ENCODE measurements at regions not wholly inside any gene's neighbourhood (a gene's known extent, or its start where the extent isn't known, plus 50 kb on each side); places are given as distances from the start of the nearest gene placed in this dataset.

GRCh38 chr2:887639-888038 lies 63.0 kb upstream of the SNTG2 start:
- no peaks in the 10 kb centered on the region for H3K36me3 ChIP-seq (ENCODE audit: control insufficient read depth, insufficient read depth, low read length)
- H3K4me3 ChIP-seq (ENCODE audit: insufficient read depth, low read depth, low read length), result no peak overlapping the region
- peaks cover 5% of the 10 kb centered on the region for H3K4me1 ChIP-seq (ENCODE audit: control insufficient read depth, insufficient read depth, low read length)
- no peak overlapping the region for H3K27ac ChIP-seq (ENCODE audit: insufficient read depth, low read depth, low read length, poor library complexity, severe bottlenecking)
- 62 to 69% methylated on average over 6 of the region's 6 CpGs for WGBS, 2 experiments
- no peaks in the 10 kb centered on the region for H3K27me3 ChIP-seq (ENCODE audit: control insufficient read depth, insufficient read depth, low read length, poor library complexity, severe bottlenecking)
- no peaks in the 10 kb centered on the region for H3K9me3 ChIP-seq (ENCODE audit: control insufficient read depth, low read length)

GRCh38 chr2:886072-887022 lies 64.3 kb upstream of the SNTG2 start:
- H3K27ac ChIP-seq (ENCODE audit: insufficient read depth, low read depth, low read length, poor library complexity, severe bottlenecking), result no peak overlapping the region

DNA sequence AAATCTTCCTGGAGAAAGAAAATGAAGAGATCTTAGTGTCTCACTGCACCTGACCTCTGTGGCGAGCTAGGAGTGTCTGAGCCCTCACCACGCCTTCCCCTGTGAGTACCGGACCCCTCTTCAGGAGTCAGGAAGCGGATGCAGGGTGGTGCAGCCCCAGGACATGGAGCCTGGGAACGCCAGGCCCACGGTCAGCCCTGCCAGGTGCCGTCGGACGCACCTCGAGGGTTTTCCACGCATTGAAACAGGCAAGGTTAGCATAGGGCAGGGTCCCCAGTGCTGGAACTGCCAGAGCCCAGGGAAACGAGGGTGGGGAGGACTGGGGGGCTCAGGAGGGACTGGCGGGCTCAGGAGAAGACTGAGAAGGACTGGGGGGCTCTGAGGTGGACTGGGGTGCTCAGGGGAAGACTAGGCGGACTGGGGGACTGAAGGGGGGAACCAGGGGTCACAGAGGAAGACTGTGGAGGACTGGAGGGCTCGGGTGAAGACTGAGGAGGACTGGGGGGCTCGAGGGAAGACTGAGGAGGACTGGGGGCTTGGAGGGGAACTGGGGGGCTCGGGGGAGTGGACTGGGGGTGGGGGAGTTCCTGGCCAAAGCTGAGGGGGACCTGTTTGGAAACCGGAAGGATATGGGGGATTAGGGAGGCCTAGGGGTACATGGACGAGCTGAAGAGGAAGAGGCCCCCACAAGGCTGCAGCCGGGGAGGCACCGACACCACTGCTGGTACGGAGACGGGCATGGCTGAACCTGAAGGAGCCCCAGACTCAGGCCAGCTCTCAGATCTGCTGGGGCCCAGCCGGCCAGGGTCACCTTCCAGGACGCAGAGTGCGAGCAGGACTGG lies 65.2 kb upstream of the SNTG2 start:
- Histone ChIP-seq H3K36me3 (ENCODE audit: control insufficient read depth, insufficient read depth, low read length) (no peaks in the 10 kb centered on the region), H3K9me3 (ENCODE audit: control insufficient read depth, low read length) (no peaks in the 10 kb centered on the region), H3K27ac (ENCODE audit: insufficient read depth, low read depth, low read length, poor library complexity, severe bottlenecking) (no peak overlapping the region), H3K27me3 (ENCODE audit: control insufficient read depth, insufficient read depth, low read length, poor library complexity, severe bottlenecking) (no peaks in the 10 kb centered on the region), H3K4me1 (ENCODE audit: control insufficient read depth, insufficient read depth, low read length) (peaks cover 5% of the 10 kb centered on the region), H3K4me3 (ENCODE audit: insufficient read depth, low read depth, low read length) (no peak overlapping the region)
- 93 to 94% methylated on average over 26 of the region's 26 CpGs for WGBS, 2 experiments

More at GRCh38 chr2:886072-887022, 64.3 kb upstream of the SNTG2 start:
- Histone ChIP-seq H3K27me3 (ENCODE audit: control insufficient read depth, insufficient read depth, low read length, poor library complexity, severe bottlenecking) (no peaks in the 10 kb centered on the region), H3K9me3 (ENCODE audit: control insufficient read depth, low read length) (no peaks in the 10 kb centered on the region), H3K36me3 (ENCODE audit: control insufficient read depth, insufficient read depth, low read length) (no peaks in the 10 kb centered on the region), H3K4me1 (ENCODE audit: control insufficient read depth, insufficient read depth, low read length) (peaks cover 5% of the 10 kb centered on the region), H3K4me3 (ENCODE audit: insufficient read depth, low read depth, low read length) (no peak overlapping the region)
- WGBS, 2 experiments, result 92 to 93% methylated on average over 34 of the region's 34 CpGs

GRCh38 chr2:883803-884748 lies 66.6 kb upstream of the SNTG2 start:
- 83 to 85% methylated on average over 19 of the region's 21 CpGs for WGBS, 2 experiments

DNA sequence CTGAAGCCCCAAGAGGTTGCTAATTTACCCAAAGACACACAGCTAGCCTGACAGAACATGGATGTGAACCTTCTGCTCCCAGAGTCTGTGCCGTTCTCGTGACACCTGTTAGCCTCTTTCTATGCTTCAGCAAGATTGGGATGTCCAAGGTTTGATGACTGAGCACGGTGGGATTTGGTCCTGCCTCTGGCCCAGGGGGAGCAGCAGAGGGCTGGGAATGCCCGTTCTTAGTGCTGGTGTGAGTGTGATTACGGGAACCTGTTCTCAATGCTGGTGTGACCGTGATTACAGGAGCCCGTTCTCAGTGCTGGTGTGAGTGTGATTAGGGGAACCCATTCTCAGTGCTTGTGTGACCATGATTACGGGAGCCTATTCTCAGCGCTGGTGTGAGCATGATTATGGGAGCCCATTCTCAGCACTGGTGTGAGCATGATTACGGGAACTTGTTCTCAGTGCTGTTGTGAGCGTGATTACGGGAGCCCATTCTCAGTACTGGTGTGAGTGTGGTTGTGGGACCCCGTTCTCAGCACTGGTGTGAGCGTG lies 67.3 kb upstream of the SNTG2 start:
- peaks cover 5% of the 10 kb centered on the region for H3K4me1 ChIP-seq (ENCODE audit: control insufficient read depth, insufficient read depth, low read length)
- H3K4me3 ChIP-seq (ENCODE audit: insufficient read depth, low read depth, low read length), result no peak overlapping the region
- H3K27ac ChIP-seq (ENCODE audit: insufficient read depth, low read depth, low read length, poor library complexity, severe bottlenecking), result no peak overlapping the region
- 90 to 91% methylated on average over 14 of the region's 14 CpGs for WGBS, 2 experiments
- no peaks in the 10 kb centered on the region for H3K27me3 ChIP-seq (ENCODE audit: control insufficient read depth, insufficient read depth, low read length, poor library complexity, severe bottlenecking)
- H3K36me3 ChIP-seq (ENCODE audit: control insufficient read depth, insufficient read depth, low read length), result no peaks in the 10 kb centered on the region
- no peaks in the 10 kb centered on the region for H3K9me3 ChIP-seq (ENCODE audit: control insufficient read depth, low read length)

More at GRCh38 chr2:883803-884748, 66.6 kb upstream of the SNTG2 start:
- Histone ChIP-seq H3K36me3 (ENCODE audit: control insufficient read depth, insufficient read depth, low read length) (no peaks in the 10 kb centered on the region), H3K4me1 (ENCODE audit: control insufficient read depth, insufficient read depth, low read length) (peaks cover 5% of the 10 kb centered on the region), H3K27ac (ENCODE audit: insufficient read depth, low read depth, low read length, poor library complexity, severe bottlenecking) (no peak overlapping the region), H3K9me3 (ENCODE audit: control insufficient read depth, low read length) (no peaks in the 10 kb centered on the region), H3K4me3 (ENCODE audit: insufficient read depth, low read depth, low read length) (no peak overlapping the region), H3K27me3 (ENCODE audit: control insufficient read depth, insufficient read depth, low read length, poor library complexity, severe bottlenecking) (no peaks in the 10 kb centered on the region)

DNA sequence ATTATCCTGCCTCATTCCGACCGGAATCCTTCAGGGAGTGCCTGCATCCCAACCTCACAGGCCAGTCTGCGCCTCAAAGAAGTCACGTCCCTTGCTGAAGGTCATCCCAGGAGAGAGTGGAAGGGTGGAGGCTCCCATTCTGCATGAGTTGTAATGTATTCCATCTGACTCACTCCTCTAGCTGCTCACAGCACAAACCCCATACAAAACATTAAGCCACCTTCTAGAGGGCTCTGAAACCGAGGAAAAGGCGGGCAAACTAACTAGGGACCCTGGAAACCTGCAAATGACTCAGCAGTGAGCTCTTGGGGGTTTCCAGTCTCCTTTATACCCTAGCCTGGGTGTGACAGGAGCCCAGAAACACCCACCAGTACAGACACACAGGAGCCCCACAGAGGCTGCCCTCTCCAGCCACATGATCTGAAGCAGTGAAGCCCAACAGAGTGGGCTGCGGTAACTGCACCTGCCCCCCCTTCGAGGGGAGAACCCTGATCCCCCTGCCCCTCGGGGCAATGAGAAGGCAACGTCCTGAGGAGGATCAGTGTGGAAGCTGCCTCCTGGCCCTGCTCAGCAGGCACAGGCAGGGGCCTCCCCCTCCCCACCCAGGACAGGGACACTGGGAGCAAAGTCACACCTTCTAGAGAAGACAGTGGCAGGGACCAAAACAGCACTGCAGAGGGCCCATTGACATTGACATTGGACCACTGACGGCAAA lies 69.3 kb upstream of the SNTG2 start:
- H3K9me3 ChIP-seq (ENCODE audit: control insufficient read depth, low read length), result no peaks in the 10 kb centered on the region
- H3K4me1 ChIP-seq (ENCODE audit: control insufficient read depth, insufficient read depth, low read length), result peaks cover 5% of the 10 kb centered on the region
- H3K4me3 ChIP-seq (ENCODE audit: insufficient read depth, low read depth, low read length), result no peak overlapping the region
- H3K27ac ChIP-seq (ENCODE audit: insufficient read depth, low read depth, low read length, poor library complexity, severe bottlenecking), result no peak overlapping the region
- H3K36me3 ChIP-seq (ENCODE audit: control insufficient read depth, insufficient read depth, low read length), result no peaks in the 10 kb centered on the region
- WGBS, 2 experiments, result 79 to 87% methylated on average over 11 of the region's 11 CpGs
- no peaks in the 10 kb centered on the region for H3K27me3 ChIP-seq (ENCODE audit: control insufficient read depth, insufficient read depth, low read length, poor library complexity, severe bottlenecking)

DNA sequence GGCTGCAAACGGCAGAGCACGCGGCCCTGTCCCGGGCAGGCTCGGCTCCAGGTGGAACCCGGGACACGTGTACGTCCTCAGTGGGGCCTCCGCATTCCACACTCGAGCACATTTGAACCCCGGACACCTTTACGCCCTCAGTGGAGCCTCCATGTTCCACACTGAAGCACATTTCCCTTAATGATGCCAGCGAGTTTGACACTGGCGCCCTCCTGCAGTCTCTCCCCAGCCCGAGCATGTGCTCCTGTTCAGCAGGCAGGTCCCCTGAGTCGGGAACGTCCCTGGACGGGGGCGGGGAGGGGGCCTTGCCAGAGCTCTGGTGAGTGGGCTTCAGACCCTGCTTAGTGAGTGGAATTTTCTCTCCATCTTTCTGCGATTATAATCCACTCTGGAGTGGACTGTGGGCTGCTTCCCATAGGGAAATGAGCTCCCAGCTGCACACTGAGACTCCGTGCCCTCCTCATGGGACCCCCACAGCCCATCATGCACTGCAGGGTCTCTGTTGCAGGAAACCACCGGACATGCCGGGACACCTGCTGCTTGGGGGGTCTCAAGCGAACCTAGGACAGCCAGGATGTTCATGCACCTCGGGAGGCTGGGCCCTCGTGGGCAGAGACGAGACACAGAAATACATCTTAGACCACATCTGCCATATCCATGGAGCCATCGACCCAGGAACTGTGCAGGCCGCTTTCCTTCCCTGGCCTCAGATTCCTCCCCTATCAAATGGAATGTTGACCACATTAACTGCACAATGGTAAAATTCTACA lies 70.3 kb upstream of the SNTG2 start:
- Histone ChIP-seq H3K27ac (ENCODE audit: insufficient read depth, low read depth, low read length, poor library complexity, severe bottlenecking) (no peak overlapping the region), H3K9me3 (ENCODE audit: control insufficient read depth, low read length) (no peaks in the 10 kb centered on the region), H3K36me3 (ENCODE audit: control insufficient read depth, insufficient read depth, low read length) (no peaks in the 10 kb centered on the region), H3K4me1 (ENCODE audit: control insufficient read depth, insufficient read depth, low read length) (peaks cover 5% of the 10 kb centered on the region), H3K27me3 (ENCODE audit: control insufficient read depth, insufficient read depth, low read length, poor library complexity, severe bottlenecking) (no peaks in the 10 kb centered on the region), H3K4me3 (ENCODE audit: insufficient read depth, low read depth, low read length) (no peak overlapping the region)
- 94% methylated on average over 29 of the region's 29 CpGs for WGBS, 2 experiments

GRCh38 chr2:879540-879939 lies 71.1 kb upstream of the SNTG2 start:
- H3K36me3 ChIP-seq (ENCODE audit: control insufficient read depth, insufficient read depth, low read length), result no peaks in the 10 kb centered on the region
- H3K4me3 ChIP-seq (ENCODE audit: insufficient read depth, low read depth, low read length), result no peak overlapping the region
- no peaks in the 10 kb centered on the region for H3K9me3 ChIP-seq (ENCODE audit: control insufficient read depth, low read length)
- H3K4me1 ChIP-seq (ENCODE audit: control insufficient read depth, insufficient read depth, low read length), result peaks cover 5% of the 10 kb centered on the region
- no peaks in the 10 kb centered on the region for H3K27me3 ChIP-seq (ENCODE audit: control insufficient read depth, insufficient read depth, low read length, poor library complexity, severe bottlenecking)
- WGBS, 2 experiments, result 91 to 94% methylated on average over 16 of the region's 16 CpGs
- no peak overlapping the region for H3K27ac ChIP-seq (ENCODE audit: insufficient read depth, low read depth, low read length, poor library complexity, severe bottlenecking)
